Neutrophil (primary cell): ENCODE measurements at regions not wholly inside any gene's neighbourhood (a gene's known extent, or its start where the extent isn't known, plus 50 kb on each side); places are given as distances from the start of the nearest gene placed in this dataset.

Experiments used
- H3K27ac ChIP-seq: fragments of 200-600 bp; sonication (generic); 2 replicates; pipeline ENCODE4 v1.5.1; 2016; ENCODE audit warnings: mild to moderate bottlenecking, moderate library complexity
- H3K27me3 ChIP-seq: fragments of 200-600 bp; sonication (generic); 2 replicates; pipeline ENCODE4 v1.6.0; 2016; ENCODE audit warnings: mild to moderate bottlenecking
- H3K36me3 ChIP-seq: fragments of 200-600 bp; sonication (generic); 2 replicates; pipeline ENCODE4 v1.5.1; 2017
- H3K4me1 ChIP-seq, 2 experiments: fragments of 200-600 bp in 1 of 2; sonication (generic) in 1 of 2; 1 replicate in 1 of 2; 2 replicates in 1 of 2; pipeline versions ENCODE4 v1.5.1 to v1.6.1; 2013 to 2016; ENCODE audit warnings: low read depth in 1 of 2, low read length in 1 of 2, mild to moderate bottlenecking in 1 of 2, moderate library complexity in 1 of 2; ENCODE audit not compliant: control insufficient read depth in 1 of 2, insufficient read depth in 1 of 2
- H3K4me3 ChIP-seq, 2 experiments: fragments of 200-600 bp in 1 of 2; sonication (generic) in 1 of 2; 1 replicate in 1 of 2; 2 replicates in 1 of 2; pipeline ENCODE4 v1.5.1; 2013 to 2016; ENCODE audit warnings: low read depth in 1 of 2, low read length in 1 of 2, mild to moderate bottlenecking in 1 of 2, moderate library complexity in 1 of 2
- H3K9me3 ChIP-seq: fragments of 200-600 bp; sonication (generic); 2 replicates; pipeline ENCODE4 v1.5.1; 2016
- TF ChIP-seq, protein P1 (sequence below): fragments of 200-600 bp; sonication (generic); IDR thresholded peaks from 2 replicates; pipeline ENCODE4 v1.5.1; 2016; ENCODE audit warnings: antibody characterized with exemption

DNA sequence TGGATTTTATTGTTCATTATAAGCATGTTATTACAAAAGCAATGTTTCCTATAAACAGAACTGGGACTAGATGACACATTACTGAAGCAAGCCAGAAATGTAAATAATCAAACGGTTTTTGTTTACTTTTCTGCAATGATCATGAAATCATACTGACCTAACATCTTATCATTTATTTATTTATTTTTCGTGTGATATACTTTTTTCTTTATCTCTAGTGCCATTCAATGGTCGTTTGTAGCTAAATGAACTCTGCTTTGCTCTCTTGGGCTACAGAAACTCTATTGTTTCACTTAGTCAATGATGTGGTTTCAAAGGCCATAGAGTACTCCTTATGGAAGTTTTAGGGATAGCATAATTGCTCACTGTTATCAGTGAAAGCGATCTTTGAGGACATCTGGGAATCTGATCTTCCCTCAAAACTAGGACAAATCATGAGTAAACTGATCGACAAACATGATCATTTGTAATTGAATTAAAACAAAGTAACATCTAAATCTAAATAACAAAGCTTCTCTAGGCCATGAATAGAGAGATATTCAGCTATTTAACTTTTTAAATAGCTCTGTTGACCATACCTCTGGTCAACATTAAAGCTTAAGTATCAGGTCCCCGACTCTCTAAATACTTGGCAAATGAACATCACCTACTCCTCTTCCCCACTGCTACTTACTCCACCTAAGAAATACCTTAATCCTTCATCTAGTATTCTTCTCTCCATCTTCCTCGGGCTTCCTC is 933.4 kb downstream of the TFAP2A start:
- Histone ChIP-seq H3K9me3 (no peaks in the 10 kb centered on the region), H3K4me1 (no peaks in the 10 kb centered on the region), H3K27me3 (no peaks in the 10 kb centered on the region), H3K27ac (no peak overlapping the region), H3K4me3 (no peak overlapping the region), H3K36me3 (no peaks in the 10 kb centered on the region)
- TF ChIP-seq, protein P1, sequence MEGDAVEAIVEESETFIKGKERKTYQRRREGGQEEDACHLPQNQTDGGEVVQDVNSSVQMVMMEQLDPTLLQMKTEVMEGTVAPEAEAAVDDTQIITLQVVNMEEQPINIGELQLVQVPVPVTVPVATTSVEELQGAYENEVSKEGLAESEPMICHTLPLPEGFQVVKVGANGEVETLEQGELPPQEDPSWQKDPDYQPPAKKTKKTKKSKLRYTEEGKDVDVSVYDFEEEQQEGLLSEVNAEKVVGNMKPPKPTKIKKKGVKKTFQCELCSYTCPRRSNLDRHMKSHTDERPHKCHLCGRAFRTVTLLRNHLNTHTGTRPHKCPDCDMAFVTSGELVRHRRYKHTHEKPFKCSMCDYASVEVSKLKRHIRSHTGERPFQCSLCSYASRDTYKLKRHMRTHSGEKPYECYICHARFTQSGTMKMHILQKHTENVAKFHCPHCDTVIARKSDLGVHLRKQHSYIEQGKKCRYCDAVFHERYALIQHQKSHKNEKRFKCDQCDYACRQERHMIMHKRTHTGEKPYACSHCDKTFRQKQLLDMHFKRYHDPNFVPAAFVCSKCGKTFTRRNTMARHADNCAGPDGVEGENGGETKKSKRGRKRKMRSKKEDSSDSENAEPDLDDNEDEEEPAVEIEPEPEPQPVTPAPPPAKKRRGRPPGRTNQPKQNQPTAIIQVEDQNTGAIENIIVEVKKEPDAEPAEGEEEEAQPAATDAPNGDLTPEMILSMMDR = no peak

DNA sequence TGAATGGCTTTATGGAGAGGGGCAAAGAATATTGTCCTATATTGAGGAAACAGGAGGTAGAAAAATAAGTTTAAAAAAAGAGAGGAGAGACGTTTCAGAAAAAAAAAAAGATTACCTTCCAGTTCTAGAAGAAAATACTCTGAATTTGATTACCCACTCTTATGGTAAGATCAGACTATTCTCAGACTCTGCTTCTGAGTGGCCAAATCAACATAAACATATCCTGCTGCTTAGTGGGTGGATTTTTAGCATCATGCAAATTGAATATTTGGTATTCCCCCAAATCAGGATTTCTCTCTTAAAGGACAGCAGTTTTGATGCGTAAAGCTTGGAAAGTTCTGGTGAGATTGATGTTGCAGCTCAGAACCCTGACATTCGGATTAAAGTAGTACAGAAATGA is 946.6 kb downstream of the TFAP2A start:
- no peaks in the 10 kb centered on the region for H3K4me1 ChIP-seq
- TF ChIP-seq, protein P1 = no peak

DNA sequence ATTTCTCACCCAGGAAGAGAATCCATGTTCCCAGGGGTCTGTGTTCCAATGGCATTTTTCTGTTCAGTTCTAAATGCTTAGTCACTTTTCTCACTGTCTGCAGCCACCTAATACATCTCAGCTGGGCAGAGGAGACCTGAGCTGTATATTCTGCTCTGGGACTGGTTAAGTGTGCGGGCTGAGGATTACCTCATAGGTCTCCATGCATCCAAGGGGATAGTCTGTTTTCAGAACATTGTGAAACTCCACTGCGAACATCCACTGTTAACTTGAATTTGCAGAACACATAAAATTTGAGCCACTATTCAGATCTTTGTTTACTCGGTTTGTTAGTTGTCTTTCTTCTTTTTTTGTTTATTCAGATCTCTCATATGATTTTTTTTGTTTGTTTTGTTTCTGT is 947.1 kb downstream of the TFAP2A start:
- Histone ChIP-seq H3K9me3 (no peaks in the 10 kb centered on the region), H3K27me3 (no peaks in the 10 kb centered on the region), H3K4me1 (no peaks in the 10 kb centered on the region), H3K4me3 (no peak overlapping the region), H3K36me3 (no peaks in the 10 kb centered on the region), H3K27ac (no peak overlapping the region)
- TF ChIP-seq, protein P1 = no peak

More for the DNA sequence above, 946.6 kb downstream of the TFAP2A start:
- no peak overlapping the region for H3K4me3 ChIP-seq
- H3K27me3 ChIP-seq = no peaks in the 10 kb centered on the region
- no peak overlapping the region for H3K27ac ChIP-seq
- H3K9me3 ChIP-seq = no peaks in the 10 kb centered on the region
- H3K36me3 ChIP-seq = no peaks in the 10 kb centered on the region

DNA sequence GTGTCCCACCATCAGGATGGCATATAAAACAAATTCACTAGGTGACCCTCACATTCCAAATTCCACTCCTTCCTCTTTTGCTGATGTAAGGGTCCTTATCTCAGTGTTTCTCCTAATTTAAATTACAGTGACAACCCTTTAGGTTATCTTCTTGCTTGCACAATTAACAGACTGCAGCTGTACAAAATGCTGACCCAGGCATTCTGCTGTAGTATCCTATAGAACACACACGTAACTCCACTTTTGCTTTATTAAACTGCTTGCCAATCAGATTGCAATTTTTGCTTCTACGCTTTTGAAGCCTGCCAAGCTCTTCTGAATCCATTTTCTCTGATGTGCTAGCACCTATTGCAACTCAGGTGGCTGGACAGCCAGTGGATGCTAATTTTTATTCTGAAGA is 950.3 kb downstream of the TFAP2A start:
- Histone ChIP-seq H3K36me3 (no peaks in the 10 kb centered on the region), H3K4me3 (no peak overlapping the region)
- TF ChIP-seq, protein P1 = no peak

DNA sequence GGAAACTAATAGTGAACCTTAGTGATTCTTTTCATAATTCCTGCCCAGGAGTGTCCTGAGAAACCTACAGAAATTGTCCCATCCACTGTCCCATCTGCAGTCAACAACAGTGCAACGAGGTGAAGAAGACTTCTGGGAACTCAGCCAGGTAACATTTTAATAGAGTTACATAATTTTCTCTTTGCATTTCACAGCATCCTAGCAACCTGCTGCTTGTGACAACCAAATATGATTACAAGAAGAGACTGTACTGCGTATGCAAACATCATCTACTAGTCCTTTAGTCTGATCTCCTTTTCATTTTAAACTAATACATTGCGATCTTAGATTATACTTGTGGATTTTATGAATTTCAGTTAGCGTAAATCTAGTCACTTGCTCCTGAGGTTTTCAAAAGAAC is 951.6 kb downstream of the TFAP2A start:
- Histone ChIP-seq H3K4me3 (no peak overlapping the region), H3K4me1 (no peaks in the 10 kb centered on the region), H3K27me3 (no peaks in the 10 kb centered on the region), H3K27ac (no peak overlapping the region), H3K9me3 (no peaks in the 10 kb centered on the region), H3K36me3 (no peaks in the 10 kb centered on the region)
- TF ChIP-seq, protein P1 = no peak

More for the DNA sequence above, 950.3 kb downstream of the TFAP2A start:
- Histone ChIP-seq H3K9me3 (no peaks in the 10 kb centered on the region), H3K27ac (no peak overlapping the region), H3K4me1 (no peaks in the 10 kb centered on the region), H3K27me3 (no peaks in the 10 kb centered on the region)
